ENCODE measurements at regions not wholly inside any gene's neighbourhood (a gene's known extent, or its start where the extent isn't known, plus 50 kb on each side); places are given as distances from the start of the nearest gene placed in this dataset.

GRCh38 chr12:115763376-115763775, 514.1 kb downstream of the MED13L start:
- H3K4me3 ChIP-seq (ENCODE audit: low read depth in 1 of 2, low read length in 1 of 2): no peak overlapping the region
- H3K27me3 ChIP-seq: peaks cover 6% of the 10 kb centered on the region
- no peak for TF ChIP-seq CTCF (IDR thresholded peaks at IDR 0.05)
- H3K36me3 ChIP-seq: no peaks in the 10 kb centered on the region
- no peak overlapping the region for H3K27ac ChIP-seq
- no peaks in the 10 kb centered on the region for H3K4me1 ChIP-seq (ENCODE audit: control insufficient read depth in 1 of 2, insufficient read depth in 1 of 2, low read depth in 1 of 2, low read length in 1 of 2)
- no peaks in the 10 kb centered on the region for H3K9me3 ChIP-seq

- H3K9me3 ChIP-seq: no peaks in the 10 kb centered on the region
- peaks cover 11% of the 10 kb centered on the region for H3K27me3 ChIP-seq
- H3K4me1 ChIP-seq (ENCODE audit: control insufficient read depth in 1 of 2, insufficient read depth in 1 of 2, low read depth in 1 of 2, low read length in 1 of 2): no peaks in the 10 kb centered on the region
- H3K4me3 ChIP-seq (ENCODE audit: low read depth in 1 of 2, low read length in 1 of 2): no peak overlapping the region
- H3K36me3 ChIP-seq: no peaks in the 10 kb centered on the region
- no peak for TF ChIP-seq CTCF (IDR thresholded peaks at IDR 0.05)
- no peak overlapping the region for H3K27ac ChIP-seq
These were observed 514.6 kb downstream of the MED13L start for GRCh38 chr12:115762936-115763335.

GRCh38 chr12:115761784-115762183, 515.7 kb downstream of the MED13L start:
- H3K4me1 ChIP-seq (ENCODE audit: control insufficient read depth in 1 of 2, insufficient read depth in 1 of 2, low read depth in 1 of 2, low read length in 1 of 2): no peaks in the 10 kb centered on the region
- H3K9me3 ChIP-seq: no peaks in the 10 kb centered on the region
- H3K27me3 ChIP-seq: peaks cover 22% of the 10 kb centered on the region
- H3K27ac ChIP-seq: no peak overlapping the region
- no peak for TF ChIP-seq CTCF (IDR thresholded peaks at IDR 0.05)
- no peaks in the 10 kb centered on the region for H3K36me3 ChIP-seq
- H3K4me3 ChIP-seq (ENCODE audit: low read depth in 1 of 2, low read length in 1 of 2): no peak overlapping the region

- Histone ChIP-seq H3K27ac (no peak overlapping the region), H3K27me3 (peaks cover 38% of the 10 kb centered on the region), H3K9me3 (no peaks in the 10 kb centered on the region), H3K4me1 (ENCODE audit: control insufficient read depth in 1 of 2, insufficient read depth in 1 of 2, low read depth in 1 of 2, low read length in 1 of 2) (no peaks in the 10 kb centered on the region), H3K36me3 (no peaks in the 10 kb centered on the region), H3K4me3 (ENCODE audit: low read depth in 1 of 2, low read length in 1 of 2) (no peak overlapping the region)
- TF ChIP-seq CTCF (IDR thresholded peaks at IDR 0.05): no peak
These were observed 517.3 kb downstream of the MED13L start for GRCh38 chr12:115760231-115760630.

GRCh38 chr12:115758877-115759620, 518.4 kb downstream of the MED13L start:
- no peak overlapping the region for H3K4me3 ChIP-seq (ENCODE audit: low read depth in 1 of 2, low read length in 1 of 2)
- no peaks in the 10 kb centered on the region for H3K36me3 ChIP-seq
- H3K9me3 ChIP-seq: no peaks in the 10 kb centered on the region
- TF ChIP-seq CTCF (IDR thresholded peaks at IDR 0.05): no peak
- no peaks in the 10 kb centered on the region for H3K4me1 ChIP-seq (ENCODE audit: control insufficient read depth in 1 of 2, insufficient read depth in 1 of 2, low read depth in 1 of 2, low read length in 1 of 2)
- H3K27ac ChIP-seq: no peak overlapping the region
- H3K27me3 ChIP-seq: peaks cover 49% of the 10 kb centered on the region
